ENCODE measurements at regions not wholly inside any gene's neighbourhood (a gene's known extent, or its start where the extent isn't known, plus 50 kb on each side); places are given as distances from the start of the nearest gene placed in this dataset.

GRCh38 chr3:168647582-168647981, 551.9 kb upstream of the GOLIM4 start:
- DNase-seq, result no peak
- no peak for ATAC-seq (ENCODE audit: low FRiP score in 2 of 2)

GRCh38 chr3:168645180-168645579, 549.5 kb upstream of the GOLIM4 start:
- Histone ChIP-seq H3K27ac (no peak overlapping the region), H3K4me1 (no peaks in the 10 kb centered on the region), H3K36me3 (no peaks in the 10 kb centered on the region), H3K27me3 (no peaks in the 10 kb centered on the region), H3K9me3 (no peaks in the 10 kb centered on the region), H3K4me3 (no peak overlapping the region)
- no peak for TF ChIP-seq POLR2AphosphoS5 (IDR thresholded peaks at IDR 0.05)
- no peak for TF ChIP-seq POLR2A (IDR thresholded peaks at IDR 0.05)
- no peak for TF ChIP-seq EP300 (IDR thresholded peaks at IDR 0.05)
- no peak for TF ChIP-seq CTCF (IDR thresholded peaks at IDR 0.05)
- DNase-seq (no peak), ATAC-seq (ENCODE audit: low FRiP score in 2 of 2) (no peak)
- 70% methylated on average over 2 of the region's 2 CpGs for WGBS, 2 donors

More at GRCh38 chr3:168647582-168647981, 551.9 kb upstream of the GOLIM4 start:
- Histone ChIP-seq H3K36me3 (no peaks in the 10 kb centered on the region), H3K4me3 (no peak overlapping the region), H3K4me1 (no peaks in the 10 kb centered on the region), H3K27ac (no peak overlapping the region), H3K9me3 (no peaks in the 10 kb centered on the region), H3K27me3 (no peaks in the 10 kb centered on the region)
- TF ChIP-seq POLR2AphosphoS5 (IDR thresholded peaks at IDR 0.05) (no peak), POLR2A (IDR thresholded peaks at IDR 0.05) (no peak), EP300 (IDR thresholded peaks at IDR 0.05) (no peak), CTCF (IDR thresholded peaks at IDR 0.05) (no peak)

- DNase-seq (no peak), ATAC-seq (ENCODE audit: low FRiP score in 2 of 2) (no peak)
- Histone ChIP-seq H3K27ac (no peak overlapping the region), H3K9me3 (no peaks in the 10 kb centered on the region), H3K4me3 (no peak overlapping the region), H3K4me1 (no peaks in the 10 kb centered on the region), H3K27me3 (no peaks in the 10 kb centered on the region), H3K36me3 (no peaks in the 10 kb centered on the region)
- TF ChIP-seq CTCF (IDR thresholded peaks at IDR 0.05) (no peak), POLR2AphosphoS5 (IDR thresholded peaks at IDR 0.05) (no peak), EP300 (IDR thresholded peaks at IDR 0.05) (no peak)
Measured at GRCh38 chr3:168628549-168628948, 532.8 kb upstream of the GOLIM4 start.

- Histone ChIP-seq H3K4me1 (no peaks in the 10 kb centered on the region), H3K27me3 (no peaks in the 10 kb centered on the region), H3K36me3 (no peaks in the 10 kb centered on the region), H3K4me3 (no peak overlapping the region), H3K9me3 (no peaks in the 10 kb centered on the region), H3K27ac (no peak overlapping the region)
- DNase-seq (no peak), ATAC-seq (ENCODE audit: low FRiP score in 2 of 2) (no peak)
- TF ChIP-seq POLR2AphosphoS5 (IDR thresholded peaks at IDR 0.05) (no peak), EP300 (IDR thresholded peaks at IDR 0.05) (no peak), POLR2A (IDR thresholded peaks at IDR 0.05) (no peak), CTCF (IDR thresholded peaks at IDR 0.05) (no peak)
Measured at GRCh38 chr3:168625477-168625876, 529.8 kb upstream of the GOLIM4 start.

GRCh38 chr3:168624892-168625448, 529.2 kb upstream of the GOLIM4 start:
- WGBS, 2 donors, result 90 to 94% methylated on average over 1 of the region's 1 CpG
- Histone ChIP-seq H3K36me3 (no peaks in the 10 kb centered on the region), H3K4me1 (no peaks in the 10 kb centered on the region), H3K27ac (no peak overlapping the region), H3K27me3 (no peaks in the 10 kb centered on the region), H3K9me3 (no peaks in the 10 kb centered on the region), H3K4me3 (no peak overlapping the region)
- ATAC-seq (ENCODE audit: low FRiP score in 2 of 2) (no peak), DNase-seq (no peak)
- no peak for TF ChIP-seq CTCF (IDR thresholded peaks at IDR 0.05)
- TF ChIP-seq POLR2AphosphoS5 (IDR thresholded peaks at IDR 0.05), result no peak
- no peak for TF ChIP-seq EP300 (IDR thresholded peaks at IDR 0.05)
- TF ChIP-seq POLR2A (IDR thresholded peaks at IDR 0.05), result no peak

All from upper lobe of left lung (tissue), 6 donors.